ENCODE measurements at regions not wholly inside any gene's neighbourhood (a gene's known extent, or its start where the extent isn't known, plus 50 kb on each side); places are given as distances from the start of the nearest gene placed in this dataset.

DNA sequence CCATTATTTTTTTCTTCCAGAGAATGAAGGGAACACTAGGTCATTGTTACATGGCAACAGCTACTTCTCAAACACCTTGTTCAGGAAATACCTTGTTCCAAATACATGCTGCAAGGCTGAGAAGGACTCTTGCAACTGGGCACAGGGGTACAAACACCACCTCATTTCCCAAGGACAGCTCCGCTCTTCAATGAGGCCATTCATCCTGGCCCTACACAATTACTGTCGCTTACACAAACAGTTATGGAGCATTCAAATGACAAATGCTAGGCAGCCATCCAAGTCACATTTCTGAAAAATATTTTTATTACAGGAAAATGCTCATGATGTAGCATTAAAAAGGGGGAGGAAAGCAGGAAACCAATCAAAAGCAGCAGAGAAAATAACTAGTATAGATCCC lies 611.9 kb downstream of the DHX35 start:
- H3K4me3 ChIP-seq (ENCODE audit: low read length in 2 of 2), result no peak overlapping the region
- Mint-ChIP-seq H3K27me3 (peaks cover 0 to 2% of the 10 kb centered on the region in 2 donors), H3K4me1 (no peaks in the 10 kb centered on the region), H3K4me3 (no peak overlapping the region), H3K9me3 (peaks cover 0 to 12% (median 3%) of the 10 kb centered on the region in 8 donors), H3K27ac (no peak overlapping the region), H3K36me3 (no peaks in the 10 kb centered on the region)
- ChIA-PET CTCF (ENCODE audit: partially characterized antibody) (no interaction called here), POLR2A (ENCODE audit: partially characterized antibody) (no interaction called here)
- H3K4me1 ChIP-seq (ENCODE audit: insufficient read depth, low read length), result no peaks in the 10 kb centered on the region
- H3K27me3 ChIP-seq (ENCODE audit: insufficient read depth, low read length), result no peaks in the 10 kb centered on the region
- no peak overlapping the region for H3K27ac ChIP-seq (ENCODE audit: low read depth, low read length)
- H3K36me3 ChIP-seq (ENCODE audit: insufficient read depth, low read length), result no peaks in the 10 kb centered on the region
- no peak for DNase-seq
- intact Hi-C loops (cut with micrococcal nuclease), result no loop called here
- no peaks in the 10 kb centered on the region for H3K9me3 ChIP-seq (ENCODE audit: control insufficient read depth in 1 of 2, low read length in 2 of 2)

GRCh38 chr20:39571171-39571570 lies 609.0 kb downstream of the DHX35 start:
- Histone ChIP-seq H3K9me3 (ENCODE audit: control insufficient read depth in 1 of 2, low read length in 2 of 2) (no peaks in the 10 kb centered on the region), H3K27me3 (ENCODE audit: insufficient read depth, low read length) (no peaks in the 10 kb centered on the region), H3K4me1 (ENCODE audit: insufficient read depth, low read length) (no peaks in the 10 kb centered on the region), H3K4me3 (ENCODE audit: low read length in 2 of 2) (no peak overlapping the region), H3K27ac (ENCODE audit: low read depth, low read length) (no peak overlapping the region), H3K36me3 (ENCODE audit: insufficient read depth, low read length) (no peaks in the 10 kb centered on the region)
- Mint-ChIP-seq H3K27ac (no peak overlapping the region), H3K27me3 (peaks cover 0 to 2% of the 10 kb centered on the region in 2 donors), H3K4me3 (no peak overlapping the region), H3K4me1 (no peaks in the 10 kb centered on the region), H3K9me3 (peaks cover 0 to 9% (median 3%) of the 10 kb centered on the region in 8 donors), H3K36me3 (no peaks in the 10 kb centered on the region)
- CTCF ChIA-PET (ENCODE audit: partially characterized antibody), result no interaction called here
- no peak for DNase-seq
- intact Hi-C loops (cut with micrococcal nuclease), result no loop called here
- POLR2A ChIA-PET (ENCODE audit: partially characterized antibody), result no interaction called here

DNA sequence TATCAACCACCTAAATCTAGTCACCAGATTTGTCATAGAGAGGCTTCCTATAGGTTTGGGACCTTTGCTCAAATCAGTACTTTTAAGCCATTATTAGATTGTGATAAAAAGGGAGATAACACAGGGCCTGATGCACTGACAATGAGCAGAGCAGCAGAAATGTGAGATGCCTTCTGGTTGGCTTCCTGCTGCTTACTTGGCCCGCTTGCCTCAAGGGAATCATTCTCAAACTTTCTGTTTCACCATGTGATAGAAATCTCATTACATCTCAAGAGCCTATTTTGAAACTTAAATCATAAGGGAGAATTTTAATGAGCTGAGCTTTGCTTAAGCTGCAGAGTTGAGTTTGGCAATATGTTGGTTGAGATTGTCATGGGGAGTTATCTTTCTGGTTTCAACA lies 606.0 kb downstream of the DHX35 start:
- CTCF ChIA-PET (ENCODE audit: partially characterized antibody), result no interaction called here

GRCh38 chr20:39563349-39563748 lies 601.2 kb downstream of the DHX35 start:
- Histone ChIP-seq H3K9me3 (ENCODE audit: control insufficient read depth in 1 of 2, low read length in 2 of 2) (no peaks in the 10 kb centered on the region), H3K27ac (ENCODE audit: low read depth, low read length) (no peak overlapping the region), H3K4me3 (ENCODE audit: low read length in 2 of 2) (no peak overlapping the region), H3K4me1 (ENCODE audit: insufficient read depth, low read length) (no peaks in the 10 kb centered on the region), H3K27me3 (ENCODE audit: insufficient read depth, low read length) (no peaks in the 10 kb centered on the region), H3K36me3 (ENCODE audit: insufficient read depth, low read length) (no peaks in the 10 kb centered on the region)
- POLR2A ChIA-PET (ENCODE audit: partially characterized antibody), result no interaction called here
- no peaks in the 10 kb centered on the region for H3K9me3 Mint-ChIP-seq
- no peak overlapping the region for H3K27ac Mint-ChIP-seq
- peaks cover 0 to 2% of the 10 kb centered on the region in 2 donors for H3K27me3 Mint-ChIP-seq
- no peaks in the 10 kb centered on the region for H3K4me1 Mint-ChIP-seq
- DNase-seq, result no peak
- intact Hi-C loops (cut with micrococcal nuclease), result no loop called here
- CTCF ChIA-PET (ENCODE audit: partially characterized antibody), result no interaction called here
- H3K36me3 Mint-ChIP-seq, result no peaks in the 10 kb centered on the region
- no peak overlapping the region for H3K4me3 Mint-ChIP-seq

More for the DNA sequence above, 606.0 kb downstream of the DHX35 start:
- no peak overlapping the region for H3K4me3 Mint-ChIP-seq
- Histone ChIP-seq H3K9me3 (ENCODE audit: control insufficient read depth in 1 of 2, low read length in 2 of 2) (no peaks in the 10 kb centered on the region), H3K36me3 (ENCODE audit: insufficient read depth, low read length) (no peaks in the 10 kb centered on the region), H3K27ac (ENCODE audit: low read depth, low read length) (no peak overlapping the region), H3K27me3 (ENCODE audit: insufficient read depth, low read length) (no peaks in the 10 kb centered on the region), H3K4me3 (ENCODE audit: low read length in 2 of 2) (no peak overlapping the region), H3K4me1 (ENCODE audit: insufficient read depth, low read length) (no peaks in the 10 kb centered on the region)
- H3K4me1 Mint-ChIP-seq, result no peaks in the 10 kb centered on the region
- no peaks in the 10 kb centered on the region for H3K36me3 Mint-ChIP-seq
- no peak overlapping the region for H3K27ac Mint-ChIP-seq
- POLR2A ChIA-PET (ENCODE audit: partially characterized antibody), result no interaction called here
- H3K27me3 Mint-ChIP-seq, result peaks cover 0 to 4% of the 10 kb centered on the region in 2 donors
- intact Hi-C loops (cut with micrococcal nuclease), result no loop called here
- DNase-seq, result no peak
- H3K9me3 Mint-ChIP-seq, result peaks cover 0 to 4% (median 0%) of the 10 kb centered on the region in 8 donors

GRCh38 chr20:39554341-39554740 lies 592.2 kb downstream of the DHX35 start:
- Histone ChIP-seq H3K27ac (ENCODE audit: low read depth, low read length) (no peak overlapping the region), H3K36me3 (ENCODE audit: insufficient read depth, low read length) (no peaks in the 10 kb centered on the region), H3K4me3 (ENCODE audit: low read length in 2 of 2) (no peak overlapping the region), H3K9me3 (ENCODE audit: control insufficient read depth in 1 of 2, low read length in 2 of 2) (no peaks in the 10 kb centered on the region), H3K27me3 (ENCODE audit: insufficient read depth, low read length) (no peaks in the 10 kb centered on the region), H3K4me1 (ENCODE audit: insufficient read depth, low read length) (no peaks in the 10 kb centered on the region)
- no peak for DNase-seq
- intact Hi-C loops (cut with micrococcal nuclease), result no loop called here
- no peaks in the 10 kb centered on the region for H3K36me3 Mint-ChIP-seq
- H3K4me1 Mint-ChIP-seq, result no peaks in the 10 kb centered on the region
- no peak overlapping the region for H3K27ac Mint-ChIP-seq
- ChIA-PET POLR2A (ENCODE audit: partially characterized antibody) (no interaction called here), CTCF (ENCODE audit: partially characterized antibody) (no interaction called here)
- H3K27me3 Mint-ChIP-seq, result no peaks in the 10 kb centered on the region
- no peaks in the 10 kb centered on the region for H3K9me3 Mint-ChIP-seq
- no peak overlapping the region for H3K4me3 Mint-ChIP-seq

DNA sequence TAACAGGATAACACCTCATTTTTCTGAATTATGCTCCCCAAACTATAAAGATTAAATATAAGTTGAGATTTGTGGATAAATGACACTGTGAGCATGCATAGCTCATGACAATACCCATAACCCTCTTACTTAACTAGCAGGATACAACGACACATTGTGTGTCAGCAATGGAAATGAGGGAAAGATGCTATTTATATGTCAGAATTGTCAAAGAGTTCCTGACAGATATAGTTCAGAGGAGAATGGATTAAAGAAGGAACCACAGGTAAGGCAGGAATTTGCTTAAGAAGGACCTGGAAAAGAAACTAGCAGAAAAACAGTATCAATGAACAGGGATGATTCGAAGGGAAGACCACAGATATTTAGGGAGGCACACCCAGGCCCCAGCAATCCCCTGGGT lies 591.0 kb downstream of the DHX35 start:
- no peak overlapping the region for H3K4me3 Mint-ChIP-seq

DNA sequence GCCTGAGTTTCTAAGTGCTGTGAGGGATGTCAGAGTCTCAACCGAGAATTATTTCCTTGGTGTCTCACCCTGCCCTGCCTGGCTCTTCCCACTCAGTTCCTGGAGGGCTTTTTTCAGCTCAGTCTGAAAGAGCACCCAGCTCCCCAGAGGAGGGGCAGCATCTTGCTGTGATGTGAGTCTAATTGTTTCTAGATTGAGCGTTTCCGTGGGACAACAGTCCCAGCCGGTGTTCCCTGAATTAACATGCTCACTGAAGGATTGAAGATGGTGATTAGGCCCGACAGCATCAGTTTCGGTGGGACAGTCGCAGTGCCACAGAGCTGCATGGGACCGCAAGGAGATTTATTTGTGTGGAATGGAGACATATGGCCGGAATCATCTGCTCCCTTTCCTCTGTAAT lies 587.6 kb downstream of the DHX35 start:
- Histone ChIP-seq H3K27ac (ENCODE audit: low read depth, low read length) (no peak overlapping the region), H3K36me3 (ENCODE audit: insufficient read depth, low read length) (no peaks in the 10 kb centered on the region), H3K27me3 (ENCODE audit: insufficient read depth, low read length) (no peaks in the 10 kb centered on the region), H3K4me1 (ENCODE audit: insufficient read depth, low read length) (no peaks in the 10 kb centered on the region), H3K9me3 (ENCODE audit: control insufficient read depth in 1 of 2, low read length in 2 of 2) (no peaks in the 10 kb centered on the region), H3K4me3 (ENCODE audit: low read length in 2 of 2) (no peak overlapping the region)
- Mint-ChIP-seq H3K9me3 (peaks cover 0 to 7% (median 0%) of the 10 kb centered on the region in 8 donors), H3K4me1 (no peaks in the 10 kb centered on the region), H3K4me3 (no peak overlapping the region), H3K27ac (no peak overlapping the region), H3K36me3 (no peaks in the 10 kb centered on the region), H3K27me3 (peaks cover 0 to 1% of the 10 kb centered on the region in 2 donors)
- DNase-seq, result no peak
- intact Hi-C loops (cut with micrococcal nuclease), result no loop called here
- POLR2A ChIA-PET (ENCODE audit: partially characterized antibody), result no interaction called here
- CTCF ChIA-PET (ENCODE audit: partially characterized antibody), result no interaction called here

More for the DNA sequence above, 591.0 kb downstream of the DHX35 start:
- Histone ChIP-seq H3K27me3 (ENCODE audit: insufficient read depth, low read length) (no peaks in the 10 kb centered on the region), H3K4me3 (ENCODE audit: low read length in 2 of 2) (no peak overlapping the region), H3K36me3 (ENCODE audit: insufficient read depth, low read length) (no peaks in the 10 kb centered on the region), H3K27ac (ENCODE audit: low read depth, low read length) (no peak overlapping the region), H3K4me1 (ENCODE audit: insufficient read depth, low read length) (no peaks in the 10 kb centered on the region), H3K9me3 (ENCODE audit: control insufficient read depth in 1 of 2, low read length in 2 of 2) (no peaks in the 10 kb centered on the region)
- H3K36me3 Mint-ChIP-seq, result no peaks in the 10 kb centered on the region
- H3K27ac Mint-ChIP-seq, result no peak overlapping the region
- no peaks in the 10 kb centered on the region for H3K9me3 Mint-ChIP-seq
- H3K4me1 Mint-ChIP-seq, result no peaks in the 10 kb centered on the region
- no peaks in the 10 kb centered on the region for H3K27me3 Mint-ChIP-seq
- DNase-seq, result no peak
- POLR2A ChIA-PET (ENCODE audit: partially characterized antibody), result no interaction called here
- CTCF ChIA-PET (ENCODE audit: partially characterized antibody), result no interaction called here
- intact Hi-C loops (cut with micrococcal nuclease), result no loop called here
